IgD-negative memory B cell (primary cell): ENCODE measurements at regions not wholly inside any gene's neighbourhood (a gene's known extent, or its start where the extent isn't known, plus 50 kb on each side); places are given as distances from the start of the nearest gene placed in this dataset.

Experiments used
- H3K27ac Mint-ChIP-seq, 3 donors: one replicate each; pipeline ENCODE4 v1.8.0; 2020 to 2022; ENCODE audit warnings: mild to moderate bottlenecking in 3 of 3, mixed read lengths in 3 of 3, moderate library complexity in 1 of 3
- H3K27me3 Mint-ChIP-seq: one replicate; pipeline ENCODE4 v1.8.0; 2021; ENCODE audit warnings: mixed read lengths
- H3K36me3 Mint-ChIP-seq: one replicate; pipeline ENCODE4 v1.8.0; 2020; ENCODE audit warnings: mild to moderate bottlenecking, mixed read lengths
- H3K4me1 Mint-ChIP-seq, 3 donors: one replicate each; pipeline ENCODE4 v1.8.0; 2020 to 2022; ENCODE audit warnings: mixed read lengths in 3 of 3, mild to moderate bottlenecking in 1 of 3
- H3K4me3 Mint-ChIP-seq, 4 donors: one replicate each; pipeline ENCODE4 v1.8.0; 2020 to 2022; ENCODE audit warnings: mild to moderate bottlenecking in 4 of 4, mixed read lengths in 4 of 4, moderate library complexity in 3 of 4
- H3K9me3 Mint-ChIP-seq, 3 donors: one replicate each; pipeline ENCODE4 v1.8.0; 2020 to 2021; ENCODE audit warnings: mixed read lengths in 3 of 3, mild to moderate bottlenecking in 1 of 3

GRCh38 chr6:8157839-8158238, 55.5 kb upstream of the EEF1E1 start:
- no peaks in the 10 kb centered on the region for H3K4me1 Mint-ChIP-seq
- no peak overlapping the region for H3K4me3 Mint-ChIP-seq
- no peak overlapping the region for H3K27ac Mint-ChIP-seq
- peaks cover 3% of the 10 kb centered on the region for H3K36me3 Mint-ChIP-seq
- peaks cover 0 to 3% (median 0%) of the 10 kb centered on the region in 3 donors for H3K9me3 Mint-ChIP-seq
- H3K27me3 Mint-ChIP-seq: peaks cover 8% of the 10 kb centered on the region

GRCh38 chr6:8155259-8156012, 53.1 kb upstream of the EEF1E1 start:
- Mint-ChIP-seq H3K27me3 (peaks cover 7% of the 10 kb centered on the region), H3K9me3 (peaks cover 0 to 2% (median 0%) of the 10 kb centered on the region in 3 donors), H3K4me3 (no peak overlapping the region)

More at GRCh38 chr6:8155259-8156012, 53.1 kb upstream of the EEF1E1 start:
- H3K4me1 Mint-ChIP-seq: no peaks in the 10 kb centered on the region
- H3K36me3 Mint-ChIP-seq: no peaks in the 10 kb centered on the region
- no peak overlapping the region for H3K27ac Mint-ChIP-seq
